Right cardiac atrium (tissue), 5 donors: ENCODE measurements at regions not wholly inside any gene's neighbourhood (a gene's known extent, or its start where the extent isn't known, plus 50 kb on each side); places are given as distances from the start of the nearest gene placed in this dataset.

Source experiments
- ATAC-seq, 2 donors: fragments of 200-7000 bp; cut with Tn5 transposase; one replicate each; pipeline versions ENCODE4 v1.8.0 to v1.9.1; 2020; ENCODE audit warnings: moderate library complexity in 2 of 2, mild to moderate bottlenecking in 1 of 2
- DNase-seq, 3 donors: peaks; one replicate each; pipeline ENCODE4 v3.0.0-alpha.2; 2020
- H3K27ac ChIP-seq: one replicate; pipeline ENCODE4 v1.5.1; 2013; ENCODE audit warnings: mild to moderate bottlenecking, low read length, control low read depth, moderate library complexity
- H3K27me3 ChIP-seq: one replicate; pipeline ENCODE4 v1.6.1; 2013; ENCODE audit not compliant: control insufficient read depth, insufficient read depth
- H3K4me1 ChIP-seq: one replicate; pipeline ENCODE4 v1.6.1; 2013; ENCODE audit warnings: low read length; ENCODE audit not compliant: control insufficient read depth, insufficient read depth
- H3K4me3 ChIP-seq: one replicate; pipeline ENCODE4 v1.5.1; 2013; ENCODE audit warnings: low read length, control low read depth
- H3K9me3 ChIP-seq: one replicate; pipeline ENCODE4 v1.6.1; 2013; ENCODE audit warnings: low read length; ENCODE audit not compliant: control insufficient read depth
- WGBS: extraction: QIAGEN DNeasy Blood & Tissue Kit; methylation state at CpG from one replicate; pipeline ENCODE4 v1.1.7; 2013; 5-methylcytosine and 5-hydroxymethylcytosine counted together
- intact Hi-C, 4 donors: fragments of 100-400 bp; cut with DNase I; formaldehyde crosslinking; loops; one replicate each; pipeline versions ENCODE4 v1.11.0 to v1.14.0; 2022 to 2023
- donor health status: healthy with polysubstance abuse.
- donor health status: DM: no; HTN: yes; CAD: no.
- donor health status: DM: no; HTN: no; CAD: no.
- donor health status: DM: no; HTN: yes; CAD: no; lungs with severe emphysema.
- donor health status: DM: yes; HTN: yes; CAD: no.

- no peak for DNase-seq
- 63% methylated on average over 1 of the region's 1 CpG for WGBS
- H3K27me3 ChIP-seq = no peaks in the 10 kb centered on the region
- intact Hi-C loops = loop anchor here in 1 of 4 donors (10.0 kb wide), 1 partner anchor 64 kb away; no protein-coding TSS in a partner anchor
- ATAC-seq = no peak
- peaks cover 12% of the 10 kb centered on the region for H3K4me1 ChIP-seq
- no peak overlapping the region for H3K4me3 ChIP-seq
- H3K9me3 ChIP-seq = no peaks in the 10 kb centered on the region
- no peak overlapping the region for H3K27ac ChIP-seq
Observed at GRCh38 chr9:109710830-109711229, 69.2 kb upstream of the PALM2AKAP2 start.

- 36% methylated on average over 6 of the region's 6 CpGs for WGBS
- H3K4me3 ChIP-seq = no peak overlapping the region
- intact Hi-C loops = loop anchor here in 1 of 4 donors (10.0 kb wide), 1 partner anchor 59 kb away; no protein-coding TSS in a partner anchor
- DNase-seq (peak in 1 of 3 donors; percentile 40), ATAC-seq (peak; percentile 26 to 76)
- H3K4me1 ChIP-seq = peaks cover 1% of the 10 kb centered on the region
- no peak overlapping the region for H3K27ac ChIP-seq
- H3K27me3 ChIP-seq = no peaks in the 10 kb centered on the region
- H3K9me3 ChIP-seq = no peaks in the 10 kb centered on the region
Observed at GRCh38 chr9:109715344-109715743, 64.7 kb upstream of the PALM2AKAP2 start.

- DNase-seq (no peak), ATAC-seq (no peak)
- H3K4me1 ChIP-seq = no peaks in the 10 kb centered on the region
- 90% methylated on average over 1 of the region's 1 CpG for WGBS
- no peaks in the 10 kb centered on the region for H3K27me3 ChIP-seq
- H3K9me3 ChIP-seq = no peaks in the 10 kb centered on the region
- no peak overlapping the region for H3K4me3 ChIP-seq
- intact Hi-C loops = loop anchor here in 1 of 4 donors (10.0 kb wide), 1 partner anchor 58 kb away; no protein-coding TSS in a partner anchor
- H3K27ac ChIP-seq = no peak overlapping the region
Observed at GRCh38 chr9:109716631-109717030, 63.4 kb upstream of the PALM2AKAP2 start.

- 70% methylated on average over 2 of the region's 2 CpGs for WGBS
- no peak overlapping the region for H3K4me3 ChIP-seq
- intact Hi-C loops = loop anchor here in 1 of 4 donors (10.0 kb wide), 1 partner anchor 57 kb away; no protein-coding TSS in a partner anchor
Observed at GRCh38 chr9:109717342-109717741, 62.7 kb upstream of the PALM2AKAP2 start.

GRCh38 chr9:109718861-109719260 lies 61.1 kb upstream of the PALM2AKAP2 start:
- Histone ChIP-seq H3K9me3 (no peaks in the 10 kb centered on the region), H3K27ac (no peak overlapping the region), H3K4me1 (no peaks in the 10 kb centered on the region), H3K4me3 (no peak overlapping the region), H3K27me3 (no peaks in the 10 kb centered on the region)
- intact Hi-C loops = loop anchor here in 1 of 4 donors (10.0 kb wide), 1 partner anchor 56 kb away; no protein-coding TSS in a partner anchor
- DNase-seq = no peak
- no peak for ATAC-seq
- WGBS = 50% methylated on average over 3 of the region's 3 CpGs

More at GRCh38 chr9:109717342-109717741, 62.7 kb upstream of the PALM2AKAP2 start:
- DNase-seq (no peak), ATAC-seq (no peak)
- Histone ChIP-seq H3K4me1 (no peaks in the 10 kb centered on the region), H3K9me3 (no peaks in the 10 kb centered on the region), H3K27me3 (no peaks in the 10 kb centered on the region), H3K27ac (no peak overlapping the region)

- no peaks in the 10 kb centered on the region for H3K9me3 ChIP-seq
- ATAC-seq = peak; percentile 45 to 54
- no peak overlapping the region for H3K4me3 ChIP-seq
- intact Hi-C loops = no loop called here
- 37% methylated on average over 2 of the region's 2 CpGs for WGBS
- no peaks in the 10 kb centered on the region for H3K27me3 ChIP-seq
- no peak for DNase-seq
- H3K4me1 ChIP-seq = no peaks in the 10 kb centered on the region
- no peak overlapping the region for H3K27ac ChIP-seq
Observed at GRCh38 chr9:109721001-109721400, 59.0 kb upstream of the PALM2AKAP2 start.

- no peaks in the 10 kb centered on the region for H3K27me3 ChIP-seq
- H3K4me1 ChIP-seq = no peaks in the 10 kb centered on the region
- 94% methylated on average over 1 of the region's 1 CpG for WGBS
- intact Hi-C loops = no loop called here
- ATAC-seq (no peak), DNase-seq (no peak)
- no peak overlapping the region for H3K27ac ChIP-seq
- no peaks in the 10 kb centered on the region for H3K9me3 ChIP-seq
- no peak overlapping the region for H3K4me3 ChIP-seq
Observed at GRCh38 chr9:109722007-109722406, 58.0 kb upstream of the PALM2AKAP2 start.

- Histone ChIP-seq H3K4me3 (no peak overlapping the region), H3K27ac (no peak overlapping the region), H3K9me3 (no peaks in the 10 kb centered on the region), H3K27me3 (no peaks in the 10 kb centered on the region), H3K4me1 (no peaks in the 10 kb centered on the region)
- intact Hi-C loops = no loop called here
- no peak for DNase-seq
- WGBS = 70% methylated on average over 2 of the region's 2 CpGs
- ATAC-seq = no peak
Observed at GRCh38 chr9:109723781-109724180, 56.2 kb upstream of the PALM2AKAP2 start.

GRCh38 chr9:109725460-109725859 lies 54.5 kb upstream of the PALM2AKAP2 start:
- Histone ChIP-seq H3K4me1 (no peaks in the 10 kb centered on the region), H3K4me3 (no peak overlapping the region), H3K27ac (no peak overlapping the region), H3K27me3 (no peaks in the 10 kb centered on the region), H3K9me3 (no peaks in the 10 kb centered on the region)
- 83% methylated on average over 4 of the region's 4 CpGs for WGBS
- no peak for DNase-seq
- no peak for ATAC-seq
- intact Hi-C loops = no loop called here

GRCh38 chr9:109726119-109726518 lies 53.9 kb upstream of the PALM2AKAP2 start:
- no peaks in the 10 kb centered on the region for H3K9me3 ChIP-seq
- no peaks in the 10 kb centered on the region for H3K27me3 ChIP-seq
- ATAC-seq (no peak), DNase-seq (no peak)
- H3K4me1 ChIP-seq = no peaks in the 10 kb centered on the region
- intact Hi-C loops = no loop called here
- no peak overlapping the region for H3K27ac ChIP-seq
- 86% methylated on average over 4 of the region's 4 CpGs for WGBS
- H3K4me3 ChIP-seq = no peak overlapping the region

GRCh38 chr9:109728686-109729300 lies 51.2 kb upstream of the PALM2AKAP2 start:
- no peak for DNase-seq
- intact Hi-C loops = no loop called here
- no peak overlapping the region for H3K4me3 ChIP-seq
- H3K27ac ChIP-seq = no peak overlapping the region
- no peaks in the 10 kb centered on the region for H3K4me1 ChIP-seq
- H3K27me3 ChIP-seq = no peaks in the 10 kb centered on the region
- no peak for ATAC-seq
- no peaks in the 10 kb centered on the region for H3K9me3 ChIP-seq
- 34% methylated on average over 3 of the region's 3 CpGs for WGBS
